ENCODE measurements at regions not wholly inside any gene's neighbourhood (a gene's known extent, or its start where the extent isn't known, plus 50 kb on each side); places are given as distances from the start of the nearest gene placed in this dataset.

DNA sequence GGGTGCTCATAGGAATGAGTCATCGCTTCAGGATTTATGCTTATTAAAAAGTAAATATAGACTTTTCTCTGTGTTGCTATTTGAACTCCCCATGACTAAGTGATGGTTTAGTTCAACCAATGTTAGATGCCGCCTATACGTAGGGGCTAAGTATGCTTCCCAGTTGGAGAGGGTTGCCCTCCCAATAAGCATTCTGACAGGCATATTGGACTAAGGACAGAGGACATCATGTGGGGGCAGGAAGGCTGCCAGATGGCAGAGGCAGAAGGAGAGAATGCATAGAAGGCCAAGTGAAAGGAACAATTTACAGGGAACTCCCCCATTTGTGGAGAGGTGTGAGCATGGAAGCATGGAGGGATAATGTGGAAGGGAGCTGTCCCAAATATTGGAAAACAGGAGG lies 318.4 kb upstream of the OBI1 start:
- Histone ChIP-seq H3K9me3 (no peaks in the 10 kb centered on the region), H3K4me1 (ENCODE audit: control insufficient read depth in 1 of 2, insufficient read depth in 2 of 2, low read depth in 1 of 2, low read length in 1 of 2) (no peaks in the 10 kb centered on the region), H3K27ac (ENCODE audit: low read depth in 2 of 2, low read length in 1 of 2) (no peak overlapping the region), H3K27me3 (ENCODE audit: insufficient read depth) (no peaks in the 10 kb centered on the region), H3K9me2 (no peaks in the 10 kb centered on the region), H3K36me3 (replicated peaks in 1 of 2; ENCODE audit: control insufficient read depth in 1 of 2, insufficient read depth in 2 of 2, low read length in 1 of 2) (no peaks in the 10 kb centered on the region), H2AFZ (ENCODE audit: low read depth) (no peak overlapping the region), H4K20me1 (ENCODE audit: insufficient read depth) (no peaks in the 10 kb centered on the region), H3F3A (replicated peaks; ENCODE audit: insufficient read depth) (no peaks in the 10 kb centered on the region), H3K4me2 (no peak overlapping the region), H3K4me3 (ENCODE audit: low read depth in 2 of 2, low read length in 1 of 2) (no peak overlapping the region), H3K79me2 (ENCODE audit: insufficient read depth) (no peaks in the 10 kb centered on the region), H3K9ac (no peak overlapping the region)
- 70% methylated on average over 3 of the region's 3 CpGs for WGBS (ENCODE audit: low lambda C conversion rate)
- TF ChIP-seq TEAD4 (IDR thresholded peaks at IDR 0.05; ENCODE audit: borderline replicate concordance, insufficient read depth), result no peak
- POLR2A ChIA-PET, result no interaction called here
- CTCF ChIA-PET, result interaction anchor here (0.8 to 2.4 kb wide), 4 partner anchors 13 to 840 kb away, joined by 3 to 40 read pairs (median 20); no protein-coding TSS in a partner anchor
- DNase-seq, result no peak

DNA sequence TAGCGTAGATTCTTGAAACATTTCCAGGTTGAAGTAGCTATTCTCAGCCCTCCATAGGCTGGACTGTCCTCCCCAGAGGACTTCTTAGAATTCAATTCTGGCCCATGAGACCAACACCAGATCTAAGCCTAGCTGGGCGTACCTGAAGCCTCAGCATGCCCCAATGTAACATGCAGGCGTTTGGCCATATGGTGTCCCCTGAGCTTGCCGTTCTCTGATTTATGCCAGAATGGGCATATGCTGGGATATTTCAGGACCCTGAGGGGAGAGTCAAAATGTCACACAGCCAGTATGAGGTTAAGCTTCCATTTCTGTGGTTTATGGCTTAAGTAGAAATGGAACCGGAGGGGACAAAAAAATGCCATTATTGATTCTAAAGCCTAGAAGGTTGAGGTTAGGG lies 317.7 kb upstream of the OBI1 start:
- 53% methylated on average over 5 of the region's 5 CpGs for WGBS (ENCODE audit: low lambda C conversion rate)
- H3K4me2 ChIP-seq, result no peak overlapping the region

More for the DNA sequence above, 317.7 kb upstream of the OBI1 start:
- no peak overlapping the region for H3K27ac ChIP-seq (ENCODE audit: low read depth in 2 of 2, low read length in 1 of 2)
- TF ChIP-seq, protein P1, sequence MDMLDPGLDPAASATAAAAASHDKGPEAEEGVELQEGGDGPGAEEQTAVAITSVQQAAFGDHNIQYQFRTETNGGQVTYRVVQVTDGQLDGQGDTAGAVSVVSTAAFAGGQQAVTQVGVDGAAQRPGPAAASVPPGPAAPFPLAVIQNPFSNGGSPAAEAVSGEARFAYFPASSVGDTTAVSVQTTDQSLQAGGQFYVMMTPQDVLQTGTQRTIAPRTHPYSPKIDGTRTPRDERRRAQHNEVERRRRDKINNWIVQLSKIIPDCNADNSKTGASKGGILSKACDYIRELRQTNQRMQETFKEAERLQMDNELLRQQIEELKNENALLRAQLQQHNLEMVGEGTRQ (IDR thresholded peaks at IDR 0.05; ENCODE audit: borderline replicate concordance, low read depth, low read length), result no peak
- TF ChIP-seq FOSL2 (IDR thresholded peaks at IDR 0.05; ENCODE audit: borderline replicate concordance, low read depth) (no peak), CHD2 (IDR thresholded peaks at IDR 0.05; ENCODE audit: low read length, partially characterized antibody) (no peak), FOXJ3 (CRISPR knock-in tag; IDR thresholded peaks at IDR 0.05) (no peak), GABPA (IDR thresholded peaks at IDR 0.05; ENCODE audit: low read depth) (no peak), TAF1 (IDR thresholded peaks at IDR 0.05; ENCODE audit: borderline replicate concordance, low read depth, low read length) (no peak), EZH2phosphoT487 (IDR thresholded peaks at IDR 0.05; ENCODE audit: borderline replicate concordance, low read depth) (no peak), RFX5 (IDR thresholded peaks at IDR 0.05; ENCODE audit: low read length) (no peak), RAD21 (IDR thresholded peaks at IDR 0.05; ENCODE audit: low read length) (no peak), YY1 (IDR thresholded peaks at IDR 0.05; ENCODE audit: low read depth) (no peak), TCF12 (IDR thresholded peaks at IDR 0.05) (no peak), ELF1 (IDR thresholded peaks at IDR 0.05) (no peak), GATA2 (CRISPR knock-in tag; IDR thresholded peaks at IDR 0.05) (no peak), NFIC (IDR thresholded peaks at IDR 0.05; ENCODE audit: borderline replicate concordance) (no peak), FOXM1 (IDR thresholded peaks at IDR 0.05; ENCODE audit: low read depth) (no peak), POLR2AphosphoS5 (IDR thresholded peaks at IDR 0.05; ENCODE audit: low read depth, low read length) (no peak)
- TF ChIP-seq, protein P2, sequence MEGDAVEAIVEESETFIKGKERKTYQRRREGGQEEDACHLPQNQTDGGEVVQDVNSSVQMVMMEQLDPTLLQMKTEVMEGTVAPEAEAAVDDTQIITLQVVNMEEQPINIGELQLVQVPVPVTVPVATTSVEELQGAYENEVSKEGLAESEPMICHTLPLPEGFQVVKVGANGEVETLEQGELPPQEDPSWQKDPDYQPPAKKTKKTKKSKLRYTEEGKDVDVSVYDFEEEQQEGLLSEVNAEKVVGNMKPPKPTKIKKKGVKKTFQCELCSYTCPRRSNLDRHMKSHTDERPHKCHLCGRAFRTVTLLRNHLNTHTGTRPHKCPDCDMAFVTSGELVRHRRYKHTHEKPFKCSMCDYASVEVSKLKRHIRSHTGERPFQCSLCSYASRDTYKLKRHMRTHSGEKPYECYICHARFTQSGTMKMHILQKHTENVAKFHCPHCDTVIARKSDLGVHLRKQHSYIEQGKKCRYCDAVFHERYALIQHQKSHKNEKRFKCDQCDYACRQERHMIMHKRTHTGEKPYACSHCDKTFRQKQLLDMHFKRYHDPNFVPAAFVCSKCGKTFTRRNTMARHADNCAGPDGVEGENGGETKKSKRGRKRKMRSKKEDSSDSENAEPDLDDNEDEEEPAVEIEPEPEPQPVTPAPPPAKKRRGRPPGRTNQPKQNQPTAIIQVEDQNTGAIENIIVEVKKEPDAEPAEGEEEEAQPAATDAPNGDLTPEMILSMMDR (IDR thresholded peaks at IDR 0.05), result no peak
- TF ChIP-seq, protein P3, sequence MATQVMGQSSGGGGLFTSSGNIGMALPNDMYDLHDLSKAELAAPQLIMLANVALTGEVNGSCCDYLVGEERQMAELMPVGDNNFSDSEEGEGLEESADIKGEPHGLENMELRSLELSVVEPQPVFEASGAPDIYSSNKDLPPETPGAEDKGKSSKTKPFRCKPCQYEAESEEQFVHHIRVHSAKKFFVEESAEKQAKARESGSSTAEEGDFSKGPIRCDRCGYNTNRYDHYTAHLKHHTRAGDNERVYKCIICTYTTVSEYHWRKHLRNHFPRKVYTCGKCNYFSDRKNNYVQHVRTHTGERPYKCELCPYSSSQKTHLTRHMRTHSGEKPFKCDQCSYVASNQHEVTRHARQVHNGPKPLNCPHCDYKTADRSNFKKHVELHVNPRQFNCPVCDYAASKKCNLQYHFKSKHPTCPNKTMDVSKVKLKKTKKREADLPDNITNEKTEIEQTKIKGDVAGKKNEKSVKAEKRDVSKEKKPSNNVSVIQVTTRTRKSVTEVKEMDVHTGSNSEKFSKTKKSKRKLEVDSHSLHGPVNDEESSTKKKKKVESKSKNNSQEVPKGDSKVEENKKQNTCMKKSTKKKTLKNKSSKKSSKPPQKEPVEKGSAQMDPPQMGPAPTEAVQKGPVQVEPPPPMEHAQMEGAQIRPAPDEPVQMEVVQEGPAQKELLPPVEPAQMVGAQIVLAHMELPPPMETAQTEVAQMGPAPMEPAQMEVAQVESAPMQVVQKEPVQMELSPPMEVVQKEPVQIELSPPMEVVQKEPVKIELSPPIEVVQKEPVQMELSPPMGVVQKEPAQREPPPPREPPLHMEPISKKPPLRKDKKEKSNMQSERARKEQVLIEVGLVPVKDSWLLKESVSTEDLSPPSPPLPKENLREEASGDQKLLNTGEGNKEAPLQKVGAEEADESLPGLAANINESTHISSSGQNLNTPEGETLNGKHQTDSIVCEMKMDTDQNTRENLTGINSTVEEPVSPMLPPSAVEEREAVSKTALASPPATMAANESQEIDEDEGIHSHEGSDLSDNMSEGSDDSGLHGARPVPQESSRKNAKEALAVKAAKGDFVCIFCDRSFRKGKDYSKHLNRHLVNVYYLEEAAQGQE (IDR thresholded peaks at IDR 0.05; ENCODE audit: low read depth, low read length), result no peak
- TF ChIP-seq, protein P4, sequence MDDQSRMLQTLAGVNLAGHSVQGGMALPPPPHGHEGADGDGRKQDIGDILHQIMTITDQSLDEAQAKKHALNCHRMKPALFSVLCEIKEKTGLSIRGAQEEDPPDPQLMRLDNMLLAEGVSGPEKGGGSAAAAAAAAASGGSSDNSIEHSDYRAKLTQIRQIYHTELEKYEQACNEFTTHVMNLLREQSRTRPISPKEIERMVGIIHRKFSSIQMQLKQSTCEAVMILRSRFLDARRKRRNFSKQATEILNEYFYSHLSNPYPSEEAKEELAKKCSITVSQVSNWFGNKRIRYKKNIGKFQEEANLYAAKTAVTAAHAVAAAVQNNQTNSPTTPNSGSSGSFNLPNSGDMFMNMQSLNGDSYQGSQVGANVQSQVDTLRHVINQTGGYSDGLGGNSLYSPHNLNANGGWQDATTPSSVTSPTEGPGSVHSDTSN (IDR thresholded peaks at IDR 0.05), result no peak
- TF ChIP-seq, protein P5, sequence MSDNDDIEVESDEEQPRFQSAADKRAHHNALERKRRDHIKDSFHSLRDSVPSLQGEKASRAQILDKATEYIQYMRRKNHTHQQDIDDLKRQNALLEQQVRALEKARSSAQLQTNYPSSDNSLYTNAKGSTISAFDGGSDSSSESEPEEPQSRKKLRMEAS (IDR thresholded peaks at IDR 0.05; ENCODE audit: low read depth), result no peak
- H3F3A ChIP-seq (replicated peaks; ENCODE audit: insufficient read depth), result no peaks in the 10 kb centered on the region
- H2AFZ ChIP-seq (ENCODE audit: low read depth), result no peak overlapping the region
- no peaks in the 10 kb centered on the region for H3K9me3 ChIP-seq
- no peaks in the 10 kb centered on the region for H3K79me2 ChIP-seq (ENCODE audit: insufficient read depth)
- no peaks in the 10 kb centered on the region for H3K4me1 ChIP-seq (ENCODE audit: control insufficient read depth in 1 of 2, insufficient read depth in 2 of 2, low read depth in 1 of 2, low read length in 1 of 2)
- CTCF ChIA-PET, result interaction anchor here (0.7 to 1.4 kb wide), 3 partner anchors 198 to 839 kb away, joined by 3 to 13 read pairs (median 3); no protein-coding TSS in a partner anchor
- no peak overlapping the region for H3K9ac ChIP-seq
- no peaks in the 10 kb centered on the region for H3K27me3 ChIP-seq (ENCODE audit: insufficient read depth)
- H3K4me3 ChIP-seq (ENCODE audit: low read depth in 2 of 2, low read length in 1 of 2), result no peak overlapping the region
- H3K9me2 ChIP-seq, result no peaks in the 10 kb centered on the region
- no peak for DNase-seq
- no peaks in the 10 kb centered on the region for H3K36me3 ChIP-seq (replicated peaks in 1 of 2; ENCODE audit: control insufficient read depth in 1 of 2, insufficient read depth in 2 of 2, low read length in 1 of 2)
- POLR2A ChIA-PET, result no interaction called here
- no peaks in the 10 kb centered on the region for H4K20me1 ChIP-seq (ENCODE audit: insufficient read depth)

Measured in SK-N-SH (cell line).